ENCODE measurements at regions not wholly inside any gene's neighbourhood (a gene's known extent, or its start where the extent isn't known, plus 50 kb on each side); places are given as distances from the start of the nearest gene placed in this dataset.
A peak's percentile ranks its signal among the peaks of the same experiment; 100 is the strongest.

DNA sequence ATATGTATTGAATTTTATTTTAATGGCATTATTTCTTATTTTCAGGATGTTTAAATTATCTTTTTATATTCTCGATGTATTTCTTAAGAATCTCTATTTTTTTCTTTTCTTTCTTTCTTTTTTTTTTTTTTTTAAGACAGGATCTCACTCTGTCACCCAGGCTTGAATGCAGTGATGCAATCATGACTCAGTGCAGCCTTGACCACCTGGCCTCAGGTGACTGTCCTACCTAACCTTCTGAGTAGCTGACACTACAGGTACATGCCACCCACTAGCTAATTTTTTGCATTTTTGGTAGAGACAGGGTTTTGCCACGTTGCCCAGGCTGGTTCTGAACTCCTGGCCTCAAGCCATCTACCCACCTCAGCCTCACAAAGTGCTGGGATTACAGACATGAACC, 143.8 kb upstream of the LAMA2 start:
- Mint-ChIP-seq H3K36me3 (ENCODE audit: low read depth) (no peaks in the 10 kb centered on the region), H3K27ac (no peak overlapping the region), H3K27me3 (ENCODE audit: insufficient read depth) (peaks cover 1% of the 10 kb centered on the region; the same call in 1 of the 2 replicates), H3K4me3 (no peak overlapping the region), H3K9me3 (no peaks in the 10 kb centered on the region), H3K4me1 (ENCODE audit: low read depth) (no peaks in the 10 kb centered on the region)
- no peak for DNase-seq
- TF ChIP-seq, protein P1, sequence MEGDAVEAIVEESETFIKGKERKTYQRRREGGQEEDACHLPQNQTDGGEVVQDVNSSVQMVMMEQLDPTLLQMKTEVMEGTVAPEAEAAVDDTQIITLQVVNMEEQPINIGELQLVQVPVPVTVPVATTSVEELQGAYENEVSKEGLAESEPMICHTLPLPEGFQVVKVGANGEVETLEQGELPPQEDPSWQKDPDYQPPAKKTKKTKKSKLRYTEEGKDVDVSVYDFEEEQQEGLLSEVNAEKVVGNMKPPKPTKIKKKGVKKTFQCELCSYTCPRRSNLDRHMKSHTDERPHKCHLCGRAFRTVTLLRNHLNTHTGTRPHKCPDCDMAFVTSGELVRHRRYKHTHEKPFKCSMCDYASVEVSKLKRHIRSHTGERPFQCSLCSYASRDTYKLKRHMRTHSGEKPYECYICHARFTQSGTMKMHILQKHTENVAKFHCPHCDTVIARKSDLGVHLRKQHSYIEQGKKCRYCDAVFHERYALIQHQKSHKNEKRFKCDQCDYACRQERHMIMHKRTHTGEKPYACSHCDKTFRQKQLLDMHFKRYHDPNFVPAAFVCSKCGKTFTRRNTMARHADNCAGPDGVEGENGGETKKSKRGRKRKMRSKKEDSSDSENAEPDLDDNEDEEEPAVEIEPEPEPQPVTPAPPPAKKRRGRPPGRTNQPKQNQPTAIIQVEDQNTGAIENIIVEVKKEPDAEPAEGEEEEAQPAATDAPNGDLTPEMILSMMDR (IDR thresholded peaks at IDR 0.05): no peak

DNA sequence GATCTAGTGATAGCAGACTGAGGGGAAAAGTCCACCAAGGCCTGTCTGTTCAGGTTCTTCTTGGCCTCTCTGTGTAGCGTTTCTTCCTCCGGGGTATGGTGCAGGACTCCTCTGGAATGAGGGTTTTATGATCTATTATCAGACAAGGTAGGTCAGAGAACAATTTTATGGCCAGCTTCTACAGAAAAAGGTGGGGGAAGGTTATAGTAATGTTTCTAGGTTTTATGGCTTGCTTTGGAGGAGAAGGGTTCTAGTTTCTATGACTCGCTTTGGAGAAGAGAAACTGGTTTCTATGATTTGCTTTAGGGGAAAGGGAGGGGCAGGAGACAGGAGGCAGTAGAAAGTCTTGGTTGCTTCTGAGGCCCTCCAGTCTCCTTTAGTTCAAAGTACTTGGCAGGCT, 144.8 kb upstream of the LAMA2 start:
- H3K4me3 Mint-ChIP-seq: no peak overlapping the region
- no peak for DNase-seq
- H3K36me3 Mint-ChIP-seq (ENCODE audit: low read depth): no peaks in the 10 kb centered on the region
- H3K9me3 Mint-ChIP-seq: no peaks in the 10 kb centered on the region
- TF ChIP-seq, protein P1 (IDR thresholded peaks at IDR 0.05): no peak
- no peaks in the 10 kb centered on the region for H3K4me1 Mint-ChIP-seq (ENCODE audit: low read depth)
- no peak overlapping the region for H3K27ac Mint-ChIP-seq
- peaks cover 1% of the 10 kb centered on the region; the same call in 1 of the 2 replicates for H3K27me3 Mint-ChIP-seq (ENCODE audit: insufficient read depth)

DNA sequence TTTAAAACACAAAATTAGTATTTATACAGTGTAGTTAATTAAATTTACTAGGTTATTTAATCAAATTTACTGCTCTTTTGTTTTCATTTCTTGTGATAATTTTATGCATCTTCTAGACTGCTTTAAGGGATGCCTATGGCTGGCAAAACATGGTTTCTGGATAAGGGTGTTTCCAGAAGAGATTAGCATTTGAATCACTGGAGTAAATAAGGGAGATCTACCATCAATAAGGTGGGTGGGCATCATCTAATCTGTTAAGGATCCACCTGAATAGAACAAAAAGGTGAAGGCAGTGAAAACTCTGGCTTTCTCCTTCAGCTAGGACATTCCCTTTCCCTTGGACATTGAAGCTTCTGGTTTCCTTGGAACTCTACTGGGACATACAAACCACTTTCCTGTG, 146.2 kb upstream of the LAMA2 start:
- no peak overlapping the region for H3K4me3 Mint-ChIP-seq
- H3K9me3 Mint-ChIP-seq: no peaks in the 10 kb centered on the region
- TF ChIP-seq, protein P1 (IDR thresholded peaks at IDR 0.05): no peak
- H3K36me3 Mint-ChIP-seq (ENCODE audit: low read depth): no peaks in the 10 kb centered on the region
- H3K27me3 Mint-ChIP-seq (ENCODE audit: insufficient read depth): no peaks in the 10 kb centered on the region
- H3K27ac Mint-ChIP-seq: no peak overlapping the region
- DNase-seq: no peak
- H3K4me1 Mint-ChIP-seq (ENCODE audit: low read depth): peaks cover 2% of the 10 kb centered on the region

DNA sequence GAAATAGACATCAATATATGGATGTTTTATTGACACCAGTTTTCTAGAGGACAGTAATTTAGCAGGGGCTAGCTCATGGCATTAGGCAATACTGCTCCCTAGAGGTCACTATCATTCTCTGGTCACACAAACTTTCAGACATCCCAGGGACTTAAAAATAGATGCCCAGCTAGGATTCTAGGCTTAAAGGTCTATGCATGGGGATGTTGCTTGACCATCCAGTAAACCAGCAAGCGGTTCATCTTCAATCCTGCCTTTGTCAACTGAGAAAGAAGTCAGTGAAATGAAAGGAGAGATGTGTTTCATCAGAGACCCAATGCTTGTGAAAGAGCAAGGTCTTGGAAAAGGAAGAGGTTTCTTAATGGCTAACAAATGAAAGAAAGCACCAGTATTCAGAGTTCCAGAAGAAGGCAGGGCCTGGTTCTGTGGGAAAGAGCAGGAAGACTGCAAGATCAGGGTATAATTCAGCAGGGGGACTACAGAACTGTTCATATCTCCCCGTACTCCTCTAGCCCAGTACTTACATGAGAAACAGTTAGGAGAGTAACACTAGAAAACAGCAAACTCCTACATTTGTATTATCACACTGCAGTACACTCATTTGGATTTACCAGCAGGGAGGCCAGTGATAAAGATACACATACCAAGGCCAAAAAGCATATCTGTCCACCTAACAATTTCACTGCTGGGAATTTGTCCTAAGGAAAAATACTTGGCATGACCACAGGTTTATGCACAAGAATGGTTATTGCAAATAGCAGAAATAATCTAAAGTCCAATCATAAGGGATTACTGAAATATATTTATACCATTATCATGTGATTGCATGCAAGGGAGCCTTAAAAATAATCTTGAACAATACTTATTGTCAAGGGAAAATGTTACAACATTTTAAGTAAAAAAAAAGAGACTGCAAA, 151.4 kb upstream of the LAMA2 start:
- H3K27ac Mint-ChIP-seq: peak overlapping the region; percentile 48
- DNase-seq: peak; percentile 42
- TF ChIP-seq, protein P1 (IDR thresholded peaks at IDR 0.05): peak; percentile 87

DNA sequence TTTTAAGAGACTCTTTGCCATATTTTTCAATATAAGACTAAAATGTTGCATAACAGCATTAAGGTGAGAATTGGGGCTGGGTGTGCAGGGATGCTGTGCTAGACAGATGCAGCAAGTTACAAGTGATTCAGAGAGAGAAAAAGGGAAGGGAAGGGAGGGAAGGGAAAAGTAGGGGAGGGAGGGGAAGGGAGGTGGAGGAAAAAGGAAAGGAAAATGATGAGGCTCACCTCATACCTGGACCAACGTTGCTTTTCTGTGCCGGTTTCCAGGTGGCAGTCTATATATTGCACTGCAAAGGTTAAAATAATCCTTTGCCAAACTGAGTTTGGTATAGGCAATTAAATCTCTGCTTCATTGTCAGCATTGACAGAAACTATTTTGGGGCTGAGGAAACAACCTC, 155.4 kb upstream of the LAMA2 start:
- Mint-ChIP-seq H3K27me3 (ENCODE audit: insufficient read depth) (no peaks in the 10 kb centered on the region; the same call in 1 of the 2 replicates), H3K4me1 (ENCODE audit: low read depth) (peaks cover 47% of the 10 kb centered on the region), H3K27ac (no peak overlapping the region), H3K4me3 (no peak overlapping the region), H3K9me3 (peaks cover 5% of the 10 kb centered on the region; the same call in 1 of the 2 replicates), H3K36me3 (ENCODE audit: low read depth) (no peaks in the 10 kb centered on the region)
- TF ChIP-seq, protein P1 (IDR thresholded peaks at IDR 0.05): no peak
- DNase-seq: no peak

More for the DNA sequence above, 151.4 kb upstream of the LAMA2 start:
- peaks cover 5% of the 10 kb centered on the region; the same call in 1 of the 2 replicates for H3K9me3 Mint-ChIP-seq
- peaks cover 12% of the 10 kb centered on the region for H3K4me1 Mint-ChIP-seq (ENCODE audit: low read depth)
- no peak overlapping the region for H3K4me3 Mint-ChIP-seq
- no peaks in the 10 kb centered on the region for H3K36me3 Mint-ChIP-seq (ENCODE audit: low read depth)
- H3K27me3 Mint-ChIP-seq (ENCODE audit: insufficient read depth): no peaks in the 10 kb centered on the region; the same call in 1 of the 2 replicates
